ENCODE measurements at regions not wholly inside any gene's neighbourhood (a gene's known extent, or its start where the extent isn't known, plus 50 kb on each side); places are given as distances from the start of the nearest gene placed in this dataset.

GRCh38 chr22:27050771-27051170, 393.4 kb downstream of the MIAT start:
- TF ChIP-seq CTCF (IDR thresholded peaks at IDR 0.05; ENCODE audit: low read length) (no peak), EZH2 (IDR thresholded peaks at IDR 0.05; ENCODE audit: borderline replicate concordance, low read length) (no peak)
- no peaks in the 10 kb centered on the region for H3F3A ChIP-seq (ENCODE audit: insufficient read depth, low read length)
- H2AFZ ChIP-seq (ENCODE audit: low read length), result no peak overlapping the region
- no peak overlapping the region for H3K27ac ChIP-seq (ENCODE audit: low read depth, low read length, poor library complexity, severe bottlenecking)
- no peaks in the 10 kb centered on the region for H3K27me3 ChIP-seq (ENCODE audit: insufficient read depth, low read length)
- no peaks in the 10 kb centered on the region for H3K79me2 ChIP-seq (ENCODE audit: insufficient read depth, low read length)
- no peaks in the 10 kb centered on the region for H4K20me1 ChIP-seq (ENCODE audit: insufficient read depth, low read length)
- no peak overlapping the region for H3K4me2 ChIP-seq (ENCODE audit: low read length)
- H3K4me3 ChIP-seq (ENCODE audit: low read depth, low read length, poor library complexity, severe bottlenecking), result no peak overlapping the region
- H3K4me1 ChIP-seq (ENCODE audit: insufficient read depth, low read length, severe bottlenecking), result no peaks in the 10 kb centered on the region
- no peak overlapping the region for H3K9ac ChIP-seq (ENCODE audit: low read length)
- no peaks in the 10 kb centered on the region for H3K9me2 ChIP-seq (ENCODE audit: low read depth, low read length)
- H3K36me3 ChIP-seq (ENCODE audit: insufficient read depth, low read length), result no peaks in the 10 kb centered on the region
- no peaks in the 10 kb centered on the region for H3K9me3 ChIP-seq (ENCODE audit: low read length)

- no peaks in the 10 kb centered on the region for H3K79me2 ChIP-seq (ENCODE audit: insufficient read depth, low read length)
- H3K9ac ChIP-seq (ENCODE audit: low read length), result no peak overlapping the region
- no peak overlapping the region for H3K4me2 ChIP-seq (ENCODE audit: low read length)
- H3K9me3 ChIP-seq (ENCODE audit: low read length), result no peaks in the 10 kb centered on the region
- H3K27me3 ChIP-seq (ENCODE audit: insufficient read depth, low read length), result no peaks in the 10 kb centered on the region
- H4K20me1 ChIP-seq (ENCODE audit: insufficient read depth, low read length), result no peaks in the 10 kb centered on the region
- no peaks in the 10 kb centered on the region for H3K36me3 ChIP-seq (ENCODE audit: insufficient read depth, low read length)
- H3F3A ChIP-seq (ENCODE audit: insufficient read depth, low read length), result no peaks in the 10 kb centered on the region
- H3K4me1 ChIP-seq (ENCODE audit: insufficient read depth, low read length, severe bottlenecking), result no peaks in the 10 kb centered on the region
- H2AFZ ChIP-seq (ENCODE audit: low read length), result no peak overlapping the region
- H3K4me3 ChIP-seq (ENCODE audit: low read depth, low read length, poor library complexity, severe bottlenecking), result no peak overlapping the region
- no peaks in the 10 kb centered on the region for H3K9me2 ChIP-seq (ENCODE audit: low read depth, low read length)
- TF ChIP-seq EZH2 (IDR thresholded peaks at IDR 0.05; ENCODE audit: borderline replicate concordance, low read length), result no peak
- no peak overlapping the region for H3K27ac ChIP-seq (ENCODE audit: low read depth, low read length, poor library complexity, severe bottlenecking)
These were observed 394.0 kb downstream of the MIAT start for GRCh38 chr22:27051407-27051806.

GRCh38 chr22:27057717-27058116, 400.3 kb downstream of the MIAT start:
- H3K27me3 ChIP-seq (ENCODE audit: insufficient read depth, low read length), result peaks cover 6% of the 10 kb centered on the region; the same call in 1 of the 2 replicates
- H3K4me1 ChIP-seq (ENCODE audit: insufficient read depth, low read length, severe bottlenecking), result no peaks in the 10 kb centered on the region
- no peak overlapping the region for H3K27ac ChIP-seq (ENCODE audit: low read depth, low read length, poor library complexity, severe bottlenecking)
- H3K4me3 ChIP-seq (ENCODE audit: low read depth, low read length, poor library complexity, severe bottlenecking), result no peak overlapping the region
- H3K9me2 ChIP-seq (ENCODE audit: low read depth, low read length), result no peaks in the 10 kb centered on the region
- H3K9ac ChIP-seq (ENCODE audit: low read length), result no peak overlapping the region
- H3K36me3 ChIP-seq (ENCODE audit: insufficient read depth, low read length), result no peaks in the 10 kb centered on the region
- no peaks in the 10 kb centered on the region for H4K20me1 ChIP-seq (ENCODE audit: insufficient read depth, low read length)
- H3F3A ChIP-seq (ENCODE audit: insufficient read depth, low read length), result no peaks in the 10 kb centered on the region
- no peak for TF ChIP-seq EZH2 (IDR thresholded peaks at IDR 0.05; ENCODE audit: borderline replicate concordance, low read length)
- no peak for TF ChIP-seq CTCF (IDR thresholded peaks at IDR 0.05; ENCODE audit: low read length)
- no peak overlapping the region for H2AFZ ChIP-seq (ENCODE audit: low read length)
- H3K79me2 ChIP-seq (ENCODE audit: insufficient read depth, low read length), result no peaks in the 10 kb centered on the region
- H3K9me3 ChIP-seq (ENCODE audit: low read length), result no peaks in the 10 kb centered on the region
- H3K4me2 ChIP-seq (ENCODE audit: low read length), result no peak overlapping the region

- H3K9ac ChIP-seq (ENCODE audit: low read length), result no peak overlapping the region
- H2AFZ ChIP-seq (ENCODE audit: low read length), result no peak overlapping the region
- H3K36me3 ChIP-seq (ENCODE audit: insufficient read depth, low read length), result no peaks in the 10 kb centered on the region
- peaks cover 6% of the 10 kb centered on the region; the same call in 1 of the 2 replicates for H3K27me3 ChIP-seq (ENCODE audit: insufficient read depth, low read length)
- no peaks in the 10 kb centered on the region for H4K20me1 ChIP-seq (ENCODE audit: insufficient read depth, low read length)
- no peak overlapping the region for H3K4me3 ChIP-seq (ENCODE audit: low read depth, low read length, poor library complexity, severe bottlenecking)
- H3K9me2 ChIP-seq (ENCODE audit: low read depth, low read length), result no peaks in the 10 kb centered on the region
- no peaks in the 10 kb centered on the region for H3K79me2 ChIP-seq (ENCODE audit: insufficient read depth, low read length)
- no peaks in the 10 kb centered on the region for H3K4me1 ChIP-seq (ENCODE audit: insufficient read depth, low read length, severe bottlenecking)
- H3K4me2 ChIP-seq (ENCODE audit: low read length), result no peak overlapping the region
- H3F3A ChIP-seq (ENCODE audit: insufficient read depth, low read length), result no peaks in the 10 kb centered on the region
- no peaks in the 10 kb centered on the region for H3K9me3 ChIP-seq (ENCODE audit: low read length)
- no peak overlapping the region for H3K27ac ChIP-seq (ENCODE audit: low read depth, low read length, poor library complexity, severe bottlenecking)
- no peak for TF ChIP-seq CTCF (IDR thresholded peaks at IDR 0.05; ENCODE audit: low read length)
- TF ChIP-seq EZH2 (IDR thresholded peaks at IDR 0.05; ENCODE audit: borderline replicate concordance, low read length), result no peak
These were observed 402.8 kb downstream of the MIAT start for GRCh38 chr22:27060190-27060589.

All from OCI-LY1 (cell line).